ENCODE measurements at regions not wholly inside any gene's neighbourhood (a gene's known extent, or its start where the extent isn't known, plus 50 kb on each side); places are given as distances from the start of the nearest gene placed in this dataset.

DNA sequence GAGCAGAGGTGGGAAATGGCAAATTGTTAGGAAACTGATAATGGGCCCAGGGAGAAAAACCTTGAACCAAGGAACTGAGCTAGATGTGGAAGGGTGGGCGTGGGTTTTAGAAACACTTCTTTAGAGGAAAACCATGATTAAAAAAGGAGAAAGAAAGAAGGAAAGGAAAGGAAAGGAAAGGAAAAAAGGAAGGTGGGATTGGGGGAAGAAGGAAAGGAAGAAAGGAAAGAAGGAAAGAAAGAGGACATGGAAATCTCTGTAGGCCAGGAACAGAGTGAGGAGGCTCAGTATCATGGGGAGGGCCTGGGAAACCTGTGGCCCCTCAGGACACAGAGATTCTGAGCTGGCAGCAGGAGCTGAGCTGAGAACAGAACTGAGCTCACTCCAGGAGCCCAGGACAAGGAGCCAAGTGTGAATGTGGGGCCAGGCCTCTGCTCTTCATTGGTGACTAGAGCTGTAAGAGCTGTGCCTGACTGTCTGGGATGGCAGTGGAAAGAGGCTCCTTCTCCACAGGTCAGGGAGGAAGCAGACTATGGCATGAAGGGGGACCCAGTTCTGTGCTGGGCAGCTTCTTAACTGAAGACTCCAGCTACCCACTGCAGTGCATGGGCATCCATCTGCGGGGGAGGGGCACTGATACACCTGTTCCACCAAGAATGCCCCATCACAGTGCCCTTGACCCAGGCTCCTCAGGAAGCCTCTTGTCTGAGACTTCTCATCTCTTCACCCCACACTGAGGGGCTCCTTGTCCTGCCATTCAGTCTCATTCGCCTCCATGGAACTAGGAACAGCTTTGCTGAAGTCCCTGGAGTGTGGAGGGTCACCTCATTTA is 116.1 kb upstream of the BACH2 start:
- TF ChIP-seq ZNF274 (IDR thresholded peaks at IDR 0.05; ENCODE audit: low read depth, low read length) (no peak), SUZ12 (IDR thresholded peaks at IDR 0.05; ENCODE audit: extremely low read depth, insufficient read depth, insufficient read length) (no peak), YY1 (IDR thresholded peaks at IDR 0.05; ENCODE audit: insufficient read depth, insufficient read length) (no peak)
